GM10248 (cell line): ENCODE measurements at regions not wholly inside any gene's neighbourhood (a gene's known extent, or its start where the extent isn't known, plus 50 kb on each side); places are given as distances from the start of the nearest gene placed in this dataset.
A peak's percentile ranks its signal among the peaks of the same experiment; 100 is the strongest.

Experiments
- CTCF ChIA-PET: fragments of 300-600 bp; sonication (Branson Sonifier 250); formaldehyde crosslinking; extraction: SDS; loops from one replicate; lab custom pipeline; 2021; ENCODE audit warnings: antibody characterized with exemption; lab: Yijun Ruan, JAX
- POLR2A ChIA-PET: fragments of 350-650 bp; sonication (Branson Sonifier 250); formaldehyde crosslinking; extraction: SDS; loops from one replicate; lab custom pipeline; 2020; ENCODE audit warnings: antibody characterized with exemption; lab: Yijun Ruan, JAX
- DNase-seq: peaks from one replicate; pipeline ENCODE4 v3.0.0; 2012; ENCODE audit errors: extremely low spot score
- CTCF ChIP-seq: IDR thresholded peaks from 2 replicates; pipeline ENCODE4 v1.5.1; 2012; ENCODE audit warnings: mild to moderate bottlenecking, low read depth; ENCODE audit errors: extremely low read depth, missing control alignments, control extremely low read depth

GRCh38 chr2:176960736-176961520, 251.7 kb upstream of the HNRNPA3 start:
- no peak for TF ChIP-seq CTCF
- DNase-seq, result no peak
- POLR2A ChIA-PET, result no interaction called here
- CTCF ChIA-PET, result interaction anchor here (1.3 to 1.7 kb wide), 3 partner anchors 11 to 204 kb away, joined by 4 to 5 read pairs (median 4); no protein-coding TSS in a partner anchor

GRCh38 chr2:176961775-176962619, 250.6 kb upstream of the HNRNPA3 start:
- no peak for TF ChIP-seq CTCF
- no peak for DNase-seq
- ChIA-PET CTCF (interaction anchor here (1.5 kb wide), 1 partner anchor 12 kb away, joined by 4 read pairs; no protein-coding TSS in a partner anchor), POLR2A (no interaction called here)

DNA sequence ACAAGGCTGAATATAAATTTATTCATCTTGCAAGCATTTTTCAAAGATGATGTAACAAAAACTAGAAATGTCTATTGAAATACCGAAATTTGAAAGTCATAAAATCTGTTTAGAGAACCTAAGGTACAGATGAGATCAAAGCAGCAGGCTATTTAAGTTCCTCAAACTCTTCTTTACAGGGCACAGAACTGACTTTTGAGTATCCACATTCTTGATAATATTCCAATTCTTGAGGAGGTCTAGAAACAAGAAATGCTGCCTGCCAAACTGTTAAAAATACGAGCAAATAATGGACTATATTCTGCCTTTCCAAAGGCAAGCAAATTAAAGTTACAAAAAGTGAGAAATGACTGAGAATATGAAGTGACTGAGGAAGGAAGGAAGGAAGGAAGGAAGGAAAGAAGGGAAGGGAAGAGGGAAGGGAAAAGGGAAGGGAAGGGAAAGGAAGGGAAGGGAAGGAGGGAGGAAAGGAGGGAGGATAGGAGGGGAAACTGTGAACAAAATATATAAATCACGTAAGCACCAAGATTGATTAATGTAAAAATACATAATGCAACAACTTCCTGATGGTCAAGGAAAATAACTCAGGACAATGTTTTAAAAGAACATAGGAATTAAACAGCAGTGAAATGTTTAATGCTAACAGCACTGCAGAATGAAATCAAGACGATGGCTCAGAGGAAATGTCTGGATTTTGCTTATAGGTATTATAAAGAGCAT, 248.9 kb upstream of the HNRNPA3 start:
- DNase-seq, result no peak
- ChIA-PET POLR2A (no interaction called here), CTCF (no interaction called here)
- TF ChIP-seq CTCF, result no peak

DNA sequence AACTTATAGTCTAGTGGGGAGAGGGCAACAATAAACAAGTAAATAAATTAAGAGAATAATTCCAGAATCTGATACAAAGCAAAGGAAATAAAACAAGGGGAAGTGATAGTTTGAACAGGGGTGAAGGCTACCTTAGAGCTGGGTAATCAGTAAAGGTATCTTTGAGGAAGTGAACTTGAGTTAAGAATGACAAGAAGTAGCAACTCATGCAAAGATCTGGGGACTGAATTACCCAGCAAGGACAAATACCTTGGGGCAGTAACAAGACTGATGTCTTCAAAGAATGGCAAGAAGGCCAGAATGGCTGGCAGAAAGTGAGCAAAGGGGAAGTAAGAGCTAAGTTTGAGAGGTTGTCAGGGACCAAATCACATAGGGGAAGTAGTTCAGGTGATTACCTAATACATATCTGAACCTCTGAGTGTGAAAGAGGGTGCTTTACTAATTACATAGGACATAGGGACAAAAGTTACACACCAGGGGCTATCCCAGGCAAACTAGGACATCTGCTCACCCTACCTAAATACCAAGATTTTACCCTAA, 244.6 kb upstream of the HNRNPA3 start:
- TF ChIP-seq CTCF, result no peak
- POLR2A ChIA-PET, result no interaction called here
- peak; percentile 14 for DNase-seq
- CTCF ChIA-PET, result interaction anchor here (1.1 to 1.9 kb wide), 2 partner anchors 9 to 27 kb away, joined by 3 to 5 read pairs; no protein-coding TSS in a partner anchor

DNA sequence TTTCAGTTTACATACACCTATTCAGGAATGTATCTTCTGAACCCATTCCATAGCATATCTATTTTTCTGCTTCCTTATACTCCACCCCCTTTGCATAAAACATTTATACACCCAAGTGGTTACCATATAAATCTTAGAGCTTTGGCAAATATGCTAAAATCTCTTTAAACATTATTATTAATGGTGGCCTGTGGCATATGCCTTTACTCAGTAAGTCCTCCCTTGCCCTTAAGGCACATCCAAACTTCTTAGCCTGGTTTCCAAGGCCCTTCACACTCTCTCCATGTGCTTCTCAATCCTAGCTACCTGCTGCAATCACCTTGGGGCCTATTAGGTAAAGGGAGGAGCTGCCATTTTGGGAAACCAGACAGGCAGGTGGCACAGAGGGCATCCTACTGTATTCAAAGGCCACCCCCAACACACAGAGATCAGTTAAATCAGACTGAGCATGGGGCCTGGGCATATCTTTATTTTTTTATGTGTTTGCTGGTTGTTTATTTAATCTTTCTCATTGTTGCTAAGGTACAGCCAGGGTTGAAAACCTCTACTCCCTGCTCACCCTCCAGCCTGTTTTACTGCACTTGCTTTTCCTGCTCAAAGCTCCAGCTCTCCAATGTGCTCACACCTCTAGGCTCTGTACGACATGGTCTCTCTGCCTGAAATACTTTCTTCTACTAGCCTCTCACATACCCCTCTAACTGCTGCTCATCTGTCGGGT, 242.8 kb upstream of the HNRNPA3 start:
- TF ChIP-seq CTCF, result no peak
- ChIA-PET POLR2A (interaction anchor here (0.6 kb wide), 1 partner anchor 36 kb away, joined by 3 read pairs; no protein-coding TSS in a partner anchor), CTCF (interaction anchor here (1.0 kb wide), 1 partner anchor 19 kb away, joined by 3 read pairs; no protein-coding TSS in a partner anchor)
- no peak for DNase-seq
